CD4-positive, alpha-beta T cell treated with Interleukin-21 for 1 hour (primary cell): ENCODE measurements at regions not wholly inside any gene's neighbourhood (a gene's known extent, or its start where the extent isn't known, plus 50 kb on each side); places are given as distances from the start of the nearest gene placed in this dataset.

Source experiments
- DNase-seq: peaks from one replicate; pipeline ENCODE4 v3.0.0-alpha.2; 2020

DNA sequence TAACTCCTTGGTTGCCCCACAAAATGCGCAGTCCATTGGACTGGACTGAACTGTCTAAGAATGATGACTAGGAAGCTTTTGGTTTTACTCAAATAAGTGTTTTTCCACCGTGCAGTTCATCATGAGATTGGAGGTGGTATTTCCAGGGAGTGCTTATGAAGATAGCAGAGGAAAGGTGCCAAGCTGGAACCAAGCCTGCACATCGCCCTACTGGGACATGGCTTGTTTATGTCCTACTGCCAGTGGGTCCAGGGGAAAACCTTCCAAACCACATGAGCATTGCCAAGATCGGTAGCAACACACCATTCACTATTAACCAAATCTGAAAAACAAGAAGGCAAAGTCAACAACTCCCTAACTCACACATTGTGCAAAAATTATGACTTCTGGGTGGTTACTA, 54.7 kb upstream of the DSCAM start:
- DNase-seq, result no peak

DNA sequence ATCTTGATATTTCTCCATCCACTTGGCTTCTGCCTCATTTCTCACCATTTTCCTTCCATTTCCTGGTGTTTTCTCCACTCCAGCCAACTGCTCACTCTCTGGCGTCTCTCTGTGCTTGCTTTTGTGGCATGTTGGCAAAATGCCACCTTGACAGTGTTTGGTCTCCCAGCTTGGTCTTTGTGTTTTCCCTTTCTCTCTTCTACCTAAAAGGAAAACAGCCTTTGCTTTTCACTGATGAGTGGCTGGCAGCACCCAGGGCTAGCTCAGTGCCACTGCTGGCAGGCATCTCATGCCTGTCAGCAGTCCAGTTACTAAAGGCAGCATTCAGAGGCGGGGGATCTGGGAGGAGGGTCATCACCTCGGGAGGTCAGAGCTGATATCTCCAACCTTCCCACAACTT, 55.3 kb upstream of the DSCAM start:
- DNase-seq, result no peak

DNA sequence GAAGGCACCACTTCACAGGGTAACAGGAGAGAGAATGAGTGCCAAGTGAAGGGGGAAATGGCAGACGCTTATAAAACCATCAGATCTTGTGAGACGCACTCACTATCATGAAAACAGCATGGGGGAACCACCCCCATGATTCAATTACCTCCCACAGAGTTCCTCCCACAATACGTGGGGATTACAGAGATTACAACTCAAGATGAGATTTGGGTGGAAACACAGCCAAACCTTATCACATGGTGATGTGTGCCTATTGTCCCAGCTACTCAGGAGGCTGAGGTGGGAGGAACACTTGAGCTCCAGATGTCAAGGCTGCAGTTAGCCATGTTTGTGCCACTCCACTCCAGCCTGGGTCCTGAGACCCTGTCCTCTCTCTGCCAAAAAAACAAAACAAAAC, 56.0 kb upstream of the DSCAM start:
- no peak for DNase-seq

- DNase-seq, result no peak
These were observed 58.3 kb upstream of the DSCAM start for GRCh38 chr21:40905251-40905650.

DNA sequence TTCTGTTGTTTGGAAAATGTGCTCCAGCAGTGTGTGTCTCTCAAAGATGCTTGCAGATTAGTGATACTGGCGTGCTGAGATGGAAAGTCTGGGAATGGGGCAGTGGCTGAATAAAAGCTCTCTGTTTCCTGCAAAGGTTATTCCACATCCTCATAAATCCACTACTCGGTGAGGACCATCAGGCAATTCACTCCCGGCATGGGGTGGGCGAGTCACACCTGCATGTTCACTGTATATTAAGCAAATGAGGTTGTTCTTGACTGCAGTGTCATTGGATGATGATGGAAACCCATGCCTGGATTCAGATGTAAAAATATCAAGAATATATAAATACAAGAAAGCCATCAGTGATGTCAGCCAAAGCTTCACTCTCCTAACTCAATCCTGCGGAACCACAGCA, 65.4 kb upstream of the DSCAM start:
- no peak for DNase-seq

DNA sequence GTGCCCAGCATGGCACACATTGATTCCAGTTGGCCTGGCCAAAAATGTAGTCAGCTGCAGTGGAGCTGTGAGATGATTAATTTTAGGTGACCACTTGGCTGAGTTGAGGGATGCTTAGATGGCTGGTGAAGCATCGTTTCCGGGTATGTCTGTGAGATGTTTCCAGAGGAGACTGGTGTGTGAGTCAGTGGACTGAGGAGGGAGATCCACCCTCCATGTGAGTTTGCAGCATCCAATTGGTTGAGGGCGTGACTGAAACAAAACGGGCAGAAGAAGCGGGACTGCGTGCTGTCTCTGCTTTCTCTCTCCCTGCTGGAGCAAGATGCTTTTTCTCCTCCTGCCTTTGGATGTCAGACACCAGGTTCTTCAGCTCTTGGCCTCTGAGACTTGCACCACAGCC, 68.2 kb upstream of the DSCAM start:
- no peak for DNase-seq

GRCh38 chr21:40923407-40923806, 76.4 kb upstream of the DSCAM start:
- DNase-seq, result no peak

DNA sequence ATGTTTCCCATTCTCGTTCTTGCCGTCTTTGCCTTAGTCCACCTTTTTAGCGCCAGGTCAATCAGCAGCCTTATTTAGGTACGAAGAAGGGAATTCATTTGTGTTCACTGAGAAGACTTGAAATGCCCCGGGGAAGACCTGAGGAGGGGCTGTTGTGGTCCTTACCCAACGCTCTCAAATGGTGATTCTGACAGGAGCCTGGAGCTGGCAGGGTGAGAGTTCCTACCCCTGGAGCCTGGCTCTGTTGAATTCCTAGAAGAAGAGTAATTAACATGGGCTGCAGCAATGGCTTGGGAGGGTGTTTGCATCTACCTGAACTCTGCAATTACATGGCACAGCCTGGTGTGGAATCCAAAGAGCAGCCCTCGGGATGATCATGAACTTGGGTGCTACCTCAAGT, 76.9 kb upstream of the DSCAM start:
- DNase-seq, result no peak

- no peak for DNase-seq
These were observed 77.7 kb upstream of the DSCAM start for GRCh38 chr21:40924641-40925040.

DNA sequence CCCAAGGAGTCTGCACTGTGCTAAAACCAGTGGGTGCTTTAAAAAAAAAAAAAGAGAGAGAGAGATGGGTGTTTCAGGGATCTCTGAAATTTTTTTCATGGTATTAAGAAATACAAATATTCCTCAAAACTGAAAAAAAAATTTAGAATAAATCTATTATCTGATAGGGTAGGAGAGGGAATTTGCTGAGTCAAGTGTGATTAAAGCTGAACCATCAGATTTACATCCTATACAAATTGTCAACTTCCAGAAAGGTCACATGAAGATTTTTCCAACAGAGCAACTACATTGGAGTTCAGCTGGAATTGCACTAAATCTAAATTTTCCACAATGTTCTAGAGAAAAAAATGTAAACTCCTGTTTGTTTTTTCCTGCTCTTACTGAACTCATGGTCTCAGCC, 79.3 kb upstream of the DSCAM start:
- DNase-seq, result no peak

DNA sequence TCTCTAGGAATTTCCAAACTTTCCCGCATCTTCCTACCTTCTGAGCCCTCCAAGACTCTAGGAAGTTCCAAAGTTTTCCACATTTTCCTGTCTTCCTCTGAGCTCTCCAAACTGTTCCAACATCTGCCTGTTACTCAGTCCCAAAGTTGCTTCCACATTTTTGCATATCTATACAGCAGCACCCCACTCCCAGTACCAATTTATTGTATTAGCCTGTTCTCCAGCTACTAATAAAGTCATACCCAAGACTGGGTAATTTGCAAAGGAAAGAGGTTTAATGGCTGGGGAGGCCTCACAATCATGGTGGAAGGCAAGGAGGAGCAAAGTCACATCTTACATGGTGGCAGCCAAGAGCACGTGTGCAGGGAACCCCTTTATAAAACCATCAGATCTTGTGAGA, 82.9 kb upstream of the DSCAM start:
- DNase-seq, result no peak

- no peak for DNase-seq
These were observed 84.2 kb upstream of the DSCAM start for GRCh38 chr21:40931197-40931596.

GRCh38 chr21:40936178-40936577, 89.2 kb upstream of the DSCAM start:
- no peak for DNase-seq

- no peak for DNase-seq
These were observed 89.9 kb upstream of the DSCAM start for GRCh38 chr21:40936771-40937261.

DNA sequence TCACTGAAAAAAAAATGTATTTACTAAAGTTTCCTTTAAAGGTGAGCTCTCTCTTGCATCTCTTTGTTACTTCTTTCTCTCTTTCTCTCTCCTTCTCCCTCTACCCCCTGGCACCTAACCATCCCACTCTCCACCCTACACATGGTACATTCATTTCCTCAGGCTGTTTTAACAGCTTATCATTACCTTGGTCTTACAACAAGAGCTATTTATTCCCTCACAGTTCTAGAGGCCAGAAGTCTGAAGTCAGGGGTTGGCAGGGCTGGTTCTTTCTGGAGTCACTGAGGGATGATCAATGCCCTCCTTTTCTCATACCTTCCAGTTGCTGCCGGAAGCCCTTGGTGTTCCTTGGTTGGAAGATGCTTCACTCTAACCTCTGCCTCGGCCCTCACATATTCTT, 91.1 kb upstream of the DSCAM start:
- DNase-seq, result no peak

DNA sequence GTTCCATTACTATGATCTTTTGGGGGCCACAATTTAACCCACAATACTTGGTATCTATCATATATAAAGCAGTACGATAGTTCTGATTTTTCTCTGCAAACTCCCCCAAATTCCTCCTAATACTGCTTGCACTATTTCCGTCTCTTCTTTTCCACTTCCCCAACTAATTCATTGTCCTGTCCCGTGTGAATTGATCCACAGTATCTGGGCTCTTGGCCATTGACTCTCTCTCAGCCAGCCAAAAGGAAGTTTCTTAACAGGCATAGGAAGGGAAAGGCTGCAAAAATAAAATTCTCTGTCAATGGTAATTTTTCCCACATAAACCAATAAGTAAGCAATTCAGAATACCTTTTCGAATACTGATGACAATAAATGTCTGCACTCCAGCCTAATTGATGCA, 91.7 kb upstream of the DSCAM start:
- DNase-seq, result no peak

- DNase-seq, result no peak
These were observed 100.8 kb upstream of the DSCAM start for GRCh38 chr21:40947713-40948112.

DNA sequence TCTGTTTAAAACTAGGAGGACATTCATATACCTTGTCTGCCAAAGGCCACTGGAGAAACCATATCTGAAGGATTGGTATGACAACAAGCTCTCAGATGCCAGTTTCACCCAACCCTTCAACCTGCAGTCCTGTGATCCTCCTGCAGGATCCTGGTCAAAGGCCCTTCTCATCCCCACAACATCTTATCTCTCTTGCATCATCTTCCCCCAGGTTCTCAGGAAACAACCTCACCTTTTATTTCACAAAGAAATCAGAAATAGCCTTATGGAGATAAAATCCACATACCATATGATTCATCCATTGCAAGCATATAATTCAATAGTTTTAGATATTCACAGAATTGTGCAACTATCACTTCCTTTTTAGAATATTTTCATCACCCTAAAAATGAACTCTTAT, 104.0 kb upstream of the DSCAM start:
- no peak for DNase-seq

DNA sequence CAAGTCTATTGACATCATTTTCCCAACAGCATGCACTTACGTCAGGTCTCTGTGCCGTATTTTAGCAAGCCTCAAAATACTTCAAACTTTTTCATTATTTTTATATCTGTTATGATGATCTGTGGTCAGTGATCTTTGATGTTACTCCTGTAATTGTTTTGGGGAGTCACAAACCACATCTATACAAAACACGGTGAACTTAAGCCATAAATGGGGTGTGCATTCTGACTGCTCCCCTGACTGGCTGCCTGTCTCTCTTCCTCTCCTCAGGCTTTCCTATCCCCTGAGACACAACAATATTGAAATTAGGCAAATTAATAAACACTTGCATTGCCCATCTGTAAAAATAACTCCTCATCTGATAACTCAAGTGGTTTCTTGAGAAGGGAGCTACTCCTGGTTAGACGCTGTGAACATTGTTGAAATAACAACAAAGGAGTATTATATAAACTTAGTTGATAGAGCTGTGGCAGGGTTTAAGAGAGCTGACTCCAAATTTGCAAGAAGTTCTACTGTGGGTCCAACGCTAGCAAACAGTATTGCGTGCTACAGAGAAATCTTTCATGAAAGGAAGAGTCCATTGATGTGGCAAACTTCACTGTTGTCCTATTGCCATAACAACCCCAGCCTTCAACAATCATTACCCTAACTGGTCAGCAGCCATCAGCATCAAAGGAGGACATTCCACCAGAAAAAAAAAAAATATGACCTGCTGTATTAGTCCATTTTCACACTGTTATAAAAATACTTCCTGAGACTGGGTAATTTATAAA, 105.8 kb upstream of the DSCAM start:
- DNase-seq, result no peak

GRCh38 chr21:40964691-40965090, 117.7 kb upstream of the DSCAM start:
- no peak for DNase-seq

DNA sequence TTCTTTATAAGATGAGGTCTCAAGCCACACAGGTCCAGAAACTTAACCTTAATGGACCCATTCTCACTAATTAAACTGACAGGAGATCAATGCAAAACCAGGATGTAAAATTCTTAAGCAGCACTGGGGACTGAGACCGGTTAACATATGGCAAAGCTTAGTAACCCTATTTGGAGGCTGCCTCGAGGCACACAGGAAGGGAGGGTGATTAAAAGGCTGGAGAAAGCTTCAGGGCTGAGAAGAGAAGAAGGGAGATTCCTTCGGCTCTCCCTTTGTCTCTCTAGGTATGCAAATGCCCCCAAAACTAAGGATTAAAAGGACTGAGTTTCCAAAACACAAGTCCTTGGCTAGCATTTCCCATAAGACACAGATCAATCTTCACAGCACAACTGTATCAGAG, 120.8 kb upstream of the DSCAM start:
- DNase-seq, result no peak

- no peak for DNase-seq
These were observed 125.2 kb upstream of the DSCAM start for GRCh38 chr21:40972151-40972550.

DNA sequence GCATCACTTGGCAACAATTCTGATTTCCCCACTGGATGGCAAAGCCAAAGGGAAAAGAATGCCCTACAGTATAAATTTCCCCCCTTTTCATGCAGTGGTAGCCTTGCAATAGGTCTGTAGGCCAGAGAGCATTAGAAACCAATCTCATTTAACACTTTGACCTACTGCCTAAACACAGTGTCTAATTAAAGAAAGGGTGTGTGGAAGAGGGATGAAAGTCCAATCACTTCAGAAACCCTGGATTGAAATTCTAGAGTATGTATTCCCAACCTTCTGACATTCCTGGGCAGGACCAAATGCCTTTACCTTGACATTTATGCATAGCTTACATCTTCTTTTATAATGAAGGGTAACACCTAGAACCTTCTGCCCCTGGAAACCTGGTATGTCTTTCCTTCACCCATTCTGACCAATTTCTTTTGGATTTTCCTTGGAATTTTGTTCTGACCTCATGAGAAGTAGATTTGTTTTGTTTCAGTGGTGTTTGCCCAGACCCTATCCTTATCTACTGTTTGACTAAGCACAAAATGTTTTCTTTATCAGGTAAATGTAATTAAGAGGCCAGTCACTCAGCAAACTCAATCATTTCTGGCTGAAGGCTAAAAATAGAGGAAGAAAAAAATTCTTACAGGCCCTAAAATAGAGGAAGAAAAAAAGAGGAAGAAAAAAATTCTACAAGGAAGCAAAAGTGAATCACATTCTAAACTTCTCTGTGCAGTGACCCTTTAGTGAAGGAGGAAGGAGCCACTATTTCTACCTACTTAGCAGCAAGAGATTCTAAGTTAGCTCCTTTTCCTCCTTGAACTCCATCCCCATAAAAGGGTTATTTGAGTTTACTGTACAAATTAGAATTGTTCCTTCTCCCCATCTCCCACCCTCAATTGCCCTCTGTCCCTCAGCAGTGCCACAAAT, 129.5 kb upstream of the DSCAM start:
- DNase-seq, result no peak

DNA sequence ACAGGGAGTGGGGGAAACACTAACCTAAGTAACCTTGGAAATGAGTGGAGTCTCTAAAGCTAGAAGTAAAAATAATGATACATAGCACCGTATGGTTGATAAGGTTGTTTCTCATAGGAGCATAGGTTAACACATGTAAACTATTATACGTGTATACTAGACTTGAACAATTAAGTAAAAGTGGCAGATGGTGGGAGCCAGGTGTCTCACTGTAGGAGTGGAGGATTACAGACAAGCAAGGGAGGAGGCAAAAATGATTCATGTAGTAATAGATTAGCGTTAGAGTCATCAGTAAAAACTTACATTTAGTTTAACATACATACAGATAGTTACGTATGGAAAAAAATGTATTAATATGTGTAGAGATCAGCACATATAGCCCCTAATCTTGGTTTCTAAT, 138.4 kb upstream of the DSCAM start:
- no peak for DNase-seq
